ENCODE measurements at regions not wholly inside any gene's neighbourhood (a gene's known extent, or its start where the extent isn't known, plus 50 kb on each side); places are given as distances from the start of the nearest gene placed in this dataset.

GRCh38 chrX:38862100-38862499 lies 60.8 kb downstream of the MID1IP1 start:
- H3K18ac ChIP-seq (ENCODE audit: low read length), result no peak overlapping the region
- H3K56ac ChIP-seq (ENCODE audit: low read length), result no peak overlapping the region
- no peak overlapping the region for H4K5ac ChIP-seq (ENCODE audit: low read length)
- no peak overlapping the region for H2AK5ac ChIP-seq (ENCODE audit: low read length)
- no peaks in the 10 kb centered on the region for H3K36me3 ChIP-seq (ENCODE audit: control insufficient read depth, insufficient read depth, low read length)
- H2BK5ac ChIP-seq (ENCODE audit: low read length), result no peak overlapping the region
- H3K4ac ChIP-seq (ENCODE audit: low read depth, low read length), result no peak overlapping the region
- H3K79me2 ChIP-seq (ENCODE audit: control insufficient read depth, insufficient read depth, low read length), result no peaks in the 10 kb centered on the region
- H3K23ac ChIP-seq (ENCODE audit: low read length), result no peak overlapping the region
- H3K9ac ChIP-seq (ENCODE audit: low read length), result no peak overlapping the region
- no peaks in the 10 kb centered on the region for H3K27me3 ChIP-seq (ENCODE audit: insufficient read depth, low read length, poor library complexity)
- H3K4me2 ChIP-seq (ENCODE audit: low read length), result no peak overlapping the region
- H2BK120ac ChIP-seq (ENCODE audit: low read depth, low read length), result no peak overlapping the region
- no peak overlapping the region for H2BK15ac ChIP-seq (replicated peaks; ENCODE audit: low read depth)
- peaks cover 12% of the 10 kb centered on the region for H3K4me1 ChIP-seq (ENCODE audit: control insufficient read depth, low read depth, low read length)
- H3K79me1 ChIP-seq (ENCODE audit: low read length), result no peaks in the 10 kb centered on the region
- H3K4me3 ChIP-seq (ENCODE audit: low read length), result no peak overlapping the region
- DNase-seq, result peak; percentile 55
- H3K27ac ChIP-seq (ENCODE audit: low read depth, low read length), result no peak overlapping the region
- WGBS (ENCODE audit: extremely low coverage, insufficient coverage, low lambda C conversion rate), result no CpG with 5 or more reads among the region's 3 CpGs
- H4K8ac ChIP-seq (ENCODE audit: low read depth, low read length), result no peak overlapping the region

GRCh38 chrX:38864165-38864564 lies 62.9 kb downstream of the MID1IP1 start:
- no peak overlapping the region for H3K4me3 ChIP-seq (ENCODE audit: low read length)
- no peaks in the 10 kb centered on the region for H3K79me1 ChIP-seq (ENCODE audit: low read length)
- H3K4me2 ChIP-seq (ENCODE audit: low read length), result no peak overlapping the region
- no peak overlapping the region for H3K56ac ChIP-seq (ENCODE audit: low read length)
- no peak overlapping the region for H2BK15ac ChIP-seq (replicated peaks; ENCODE audit: low read depth)
- no CpG with 5 or more reads among the region's 1 CpG for WGBS (ENCODE audit: extremely low coverage, insufficient coverage, low lambda C conversion rate)
- no peak overlapping the region for H4K8ac ChIP-seq (ENCODE audit: low read depth, low read length)
- no peak overlapping the region for H2BK120ac ChIP-seq (ENCODE audit: low read depth, low read length)
- no peak for DNase-seq
- H3K27me3 ChIP-seq (ENCODE audit: insufficient read depth, low read length, poor library complexity), result no peaks in the 10 kb centered on the region
- H3K79me2 ChIP-seq (ENCODE audit: control insufficient read depth, insufficient read depth, low read length), result no peaks in the 10 kb centered on the region
- no peaks in the 10 kb centered on the region for H3K36me3 ChIP-seq (ENCODE audit: control insufficient read depth, insufficient read depth, low read length)
- H2BK5ac ChIP-seq (ENCODE audit: low read length), result no peak overlapping the region
- no peak overlapping the region for H2AK5ac ChIP-seq (ENCODE audit: low read length)
- H4K5ac ChIP-seq (ENCODE audit: low read length), result no peak overlapping the region
- H3K27ac ChIP-seq (ENCODE audit: low read depth, low read length), result no peak overlapping the region
- H3K4ac ChIP-seq (ENCODE audit: low read depth, low read length), result no peak overlapping the region
- no peak overlapping the region for H3K18ac ChIP-seq (ENCODE audit: low read length)
- peaks cover 10% of the 10 kb centered on the region for H3K4me1 ChIP-seq (ENCODE audit: control insufficient read depth, low read depth, low read length)
- H3K23ac ChIP-seq (ENCODE audit: low read length), result no peak overlapping the region
- no peak overlapping the region for H3K9ac ChIP-seq (ENCODE audit: low read length)

GRCh38 chrX:38868321-38868720 lies 67.1 kb downstream of the MID1IP1 start:
- no peak overlapping the region for H2BK15ac ChIP-seq (replicated peaks; ENCODE audit: low read depth)
- H3K36me3 ChIP-seq (ENCODE audit: control insufficient read depth, insufficient read depth, low read length), result no peaks in the 10 kb centered on the region
- WGBS (ENCODE audit: extremely low coverage, insufficient coverage, low lambda C conversion rate), result no CpG with 5 or more reads among the region's 6 CpGs
- H3K4me1 ChIP-seq (ENCODE audit: control insufficient read depth, low read depth, low read length), result peaks cover 3% of the 10 kb centered on the region
- no peak overlapping the region for H3K23ac ChIP-seq (ENCODE audit: low read length)
- H4K8ac ChIP-seq (ENCODE audit: low read depth, low read length), result no peak overlapping the region
- no peak overlapping the region for H3K9ac ChIP-seq (ENCODE audit: low read length)
- H3K4me3 ChIP-seq (ENCODE audit: low read length), result no peak overlapping the region
- no peaks in the 10 kb centered on the region for H3K27me3 ChIP-seq (ENCODE audit: insufficient read depth, low read length, poor library complexity)
- DNase-seq, result no peak
- H4K5ac ChIP-seq (ENCODE audit: low read length), result no peak overlapping the region
- no peak overlapping the region for H3K18ac ChIP-seq (ENCODE audit: low read length)
- H3K79me2 ChIP-seq (ENCODE audit: control insufficient read depth, insufficient read depth, low read length), result no peaks in the 10 kb centered on the region
- no peak overlapping the region for H3K4me2 ChIP-seq (ENCODE audit: low read length)
- H2BK5ac ChIP-seq (ENCODE audit: low read length), result no peak overlapping the region
- H3K56ac ChIP-seq (ENCODE audit: low read length), result no peak overlapping the region
- H3K79me1 ChIP-seq (ENCODE audit: low read length), result no peaks in the 10 kb centered on the region
- H3K27ac ChIP-seq (ENCODE audit: low read depth, low read length), result no peak overlapping the region
- no peak overlapping the region for H3K4ac ChIP-seq (ENCODE audit: low read depth, low read length)
- H2BK120ac ChIP-seq (ENCODE audit: low read depth, low read length), result no peak overlapping the region
- H2AK5ac ChIP-seq (ENCODE audit: low read length), result no peak overlapping the region

- Histone ChIP-seq H3K79me2 (ENCODE audit: control insufficient read depth, insufficient read depth, low read length) (no peaks in the 10 kb centered on the region), H3K18ac (ENCODE audit: low read length) (no peak overlapping the region), H4K5ac (ENCODE audit: low read length) (no peak overlapping the region), H4K8ac (ENCODE audit: low read depth, low read length) (no peak overlapping the region), H3K27me3 (ENCODE audit: insufficient read depth, low read length, poor library complexity) (no peaks in the 10 kb centered on the region), H3K23ac (ENCODE audit: low read length) (no peak overlapping the region), H3K4ac (ENCODE audit: low read depth, low read length) (peak overlapping the region; percentile 73), H3K27ac (ENCODE audit: low read depth, low read length) (no peak overlapping the region), H3K36me3 (ENCODE audit: control insufficient read depth, insufficient read depth, low read length) (no peaks in the 10 kb centered on the region), H2BK15ac (replicated peaks; ENCODE audit: low read depth) (no peak overlapping the region), H3K79me1 (ENCODE audit: low read length) (no peaks in the 10 kb centered on the region), H3K56ac (ENCODE audit: low read length) (no peak overlapping the region), H2BK5ac (ENCODE audit: low read length) (no peak overlapping the region), H3K4me1 (ENCODE audit: control insufficient read depth, low read depth, low read length) (peaks cover 2% of the 10 kb centered on the region), H3K4me2 (ENCODE audit: low read length) (no peak overlapping the region), H3K4me3 (ENCODE audit: low read length) (no peak overlapping the region), H2AK5ac (ENCODE audit: low read length) (no peak overlapping the region), H3K9ac (ENCODE audit: low read length) (no peak overlapping the region), H2BK120ac (ENCODE audit: low read depth, low read length) (peak overlapping the region; percentile 78)
- DNase-seq, result no peak
- no CpG with 5 or more reads among the region's 3 CpGs for WGBS (ENCODE audit: extremely low coverage, insufficient coverage, low lambda C conversion rate)
These were observed 67.7 kb downstream of the MID1IP1 start for GRCh38 chrX:38868941-38869401.

- Histone ChIP-seq H3K56ac (ENCODE audit: low read length) (peak overlapping the region; percentile 8), H2BK5ac (ENCODE audit: low read length) (peak overlapping the region; percentile 47), H3K18ac (ENCODE audit: low read length) (peak overlapping the region; percentile 98), H3K4ac (ENCODE audit: low read depth, low read length) (peak overlapping the region; percentile 9), H2AK5ac (ENCODE audit: low read length) (no peak overlapping the region), H2BK120ac (ENCODE audit: low read depth, low read length) (peak overlapping the region; percentile 90), H3K9ac (ENCODE audit: low read length) (peak overlapping the region; percentile 5), H4K5ac (ENCODE audit: low read length) (no peak overlapping the region), H2BK15ac (replicated peaks; ENCODE audit: low read depth) (no peak overlapping the region), H3K36me3 (ENCODE audit: control insufficient read depth, insufficient read depth, low read length) (no peaks in the 10 kb centered on the region), H3K79me1 (ENCODE audit: low read length) (no peaks in the 10 kb centered on the region), H3K4me1 (ENCODE audit: control insufficient read depth, low read depth, low read length) (peaks cover 2% of the 10 kb centered on the region), H3K79me2 (ENCODE audit: control insufficient read depth, insufficient read depth, low read length) (no peaks in the 10 kb centered on the region), H3K23ac (ENCODE audit: low read length) (no peak overlapping the region), H4K8ac (ENCODE audit: low read depth, low read length) (no peak overlapping the region), H3K27ac (ENCODE audit: low read depth, low read length) (peak overlapping the region; percentile 80), H3K27me3 (ENCODE audit: insufficient read depth, low read length, poor library complexity) (no peaks in the 10 kb centered on the region), H3K4me2 (ENCODE audit: low read length) (no peak overlapping the region), H3K4me3 (ENCODE audit: low read length) (no peak overlapping the region)
- WGBS (ENCODE audit: extremely low coverage, insufficient coverage, low lambda C conversion rate), result no CpG with 5 or more reads among the region's 7 CpGs
- peak; percentile 55 for DNase-seq
These were observed 69.2 kb downstream of the MID1IP1 start for GRCh38 chrX:38870361-38870895.
